ENCODE measurements at regions not wholly inside any gene's neighbourhood (a gene's known extent, or its start where the extent isn't known, plus 50 kb on each side); places are given as distances from the start of the nearest gene placed in this dataset.

DNA sequence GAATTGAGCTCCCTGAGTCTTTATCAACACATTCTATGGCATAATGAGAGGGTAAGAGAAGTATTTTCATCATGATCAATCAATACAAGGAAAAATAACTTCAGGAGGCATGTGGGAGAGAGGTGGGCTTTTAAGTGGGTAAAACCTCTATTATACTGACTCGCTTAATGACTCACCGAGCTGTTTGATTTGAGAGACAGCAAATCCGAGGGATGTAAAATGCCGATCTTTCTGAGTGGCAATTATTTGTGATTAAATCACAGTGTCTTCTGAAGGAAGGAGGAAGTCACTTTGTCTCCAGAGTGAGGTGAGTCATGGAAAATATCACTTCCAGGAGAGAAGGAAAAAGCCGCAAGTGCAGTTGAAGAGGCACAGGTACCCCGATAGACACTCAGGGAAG lies 320.4 kb downstream of the DRD1 start:
- no peaks in the 10 kb centered on the region for H3K36me3 ChIP-seq
- H3K27ac ChIP-seq, result no peak overlapping the region
- DNase-seq (ENCODE audit: low spot score), result no peak
- H3K27me3 ChIP-seq, result no peaks in the 10 kb centered on the region
- no peaks in the 10 kb centered on the region for H3K4me1 ChIP-seq
- H3K4me3 ChIP-seq, result no peak overlapping the region
- peaks cover 0 to 6% of the 10 kb centered on the region in 2 donors for H3K9me3 ChIP-seq
- no peak for TF ChIP-seq CTCF (IDR thresholded peaks at IDR 0.05)

GRCh38 chr5:175121457-175121856 lies 322.5 kb downstream of the DRD1 start:
- Histone ChIP-seq H3K9me3 (peaks cover 0 to 6% of the 10 kb centered on the region in 2 donors), H3K27ac (no peak overlapping the region), H3K27me3 (no peaks in the 10 kb centered on the region), H3K4me1 (no peaks in the 10 kb centered on the region), H3K4me3 (no peak overlapping the region), H3K36me3 (no peaks in the 10 kb centered on the region)
- DNase-seq (ENCODE audit: low spot score), result no peak
- no peak for TF ChIP-seq CTCF (IDR thresholded peaks at IDR 0.05)

GRCh38 chr5:175120412-175120811 lies 323.6 kb downstream of the DRD1 start:
- Histone ChIP-seq H3K4me1 (no peaks in the 10 kb centered on the region), H3K36me3 (no peaks in the 10 kb centered on the region), H3K27ac (no peak overlapping the region), H3K9me3 (peaks cover 0 to 6% of the 10 kb centered on the region in 2 donors), H3K4me3 (no peak overlapping the region), H3K27me3 (no peaks in the 10 kb centered on the region)
- DNase-seq (ENCODE audit: low spot score), result no peak
- no peak for TF ChIP-seq CTCF (IDR thresholded peaks at IDR 0.05)

- no peak for TF ChIP-seq CTCF (IDR thresholded peaks at IDR 0.05)
- H3K9me3 ChIP-seq, result peaks cover 0 to 6% of the 10 kb centered on the region in 2 donors
- H3K36me3 ChIP-seq, result no peaks in the 10 kb centered on the region
- DNase-seq (ENCODE audit: low spot score), result no peak
- H3K4me3 ChIP-seq, result no peak overlapping the region
- H3K27me3 ChIP-seq, result no peaks in the 10 kb centered on the region
- no peak overlapping the region for H3K27ac ChIP-seq
- no peaks in the 10 kb centered on the region for H3K4me1 ChIP-seq
Observed at GRCh38 chr5:175118700-175119309, 325.2 kb downstream of the DRD1 start.

DNA sequence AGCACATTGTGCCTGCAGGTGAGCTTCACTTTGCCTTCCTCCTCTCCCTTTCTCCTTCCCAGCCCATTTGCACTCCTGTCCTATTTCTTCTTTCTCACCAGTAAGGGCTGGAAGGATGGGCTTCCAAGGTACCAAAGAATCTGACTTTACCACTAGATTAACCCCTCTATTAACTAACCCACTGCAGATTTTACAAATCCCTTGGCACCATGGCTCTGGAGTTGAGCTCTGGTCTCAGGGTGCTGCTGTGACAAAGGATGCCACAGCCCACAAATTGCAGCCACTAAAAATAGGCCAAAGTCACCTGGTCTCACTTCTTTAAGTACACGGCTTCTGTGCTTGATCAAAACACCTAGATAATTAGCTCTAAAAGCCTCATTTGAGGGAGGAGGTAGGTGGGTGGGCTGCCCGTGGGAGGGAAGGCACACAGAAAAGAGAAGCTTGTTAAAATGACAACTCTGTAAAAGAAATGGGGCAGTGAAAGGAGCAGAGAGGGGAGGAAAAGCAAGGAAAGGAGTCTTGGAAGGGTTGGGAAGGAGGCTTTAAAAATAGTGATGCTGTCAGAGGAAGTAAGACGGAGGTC lies 327.4 kb downstream of the DRD1 start:
- H3K4me1 ChIP-seq, result no peaks in the 10 kb centered on the region
- no peak overlapping the region for H3K27ac ChIP-seq
- no peak for TF ChIP-seq CTCF (IDR thresholded peaks at IDR 0.05)
- H3K27me3 ChIP-seq, result no peaks in the 10 kb centered on the region
- no peak overlapping the region for H3K4me3 ChIP-seq
- no peaks in the 10 kb centered on the region for H3K36me3 ChIP-seq
- no peaks in the 10 kb centered on the region for H3K9me3 ChIP-seq
- DNase-seq (ENCODE audit: low spot score), result no peak

- no peak for TF ChIP-seq CTCF (IDR thresholded peaks at IDR 0.05)
Observed at GRCh38 chr5:175115831-175116230, 328.2 kb downstream of the DRD1 start.

More at GRCh38 chr5:175115831-175116230, 328.2 kb downstream of the DRD1 start:
- DNase-seq (ENCODE audit: low spot score), result no peak
- Histone ChIP-seq H3K27ac (no peak overlapping the region), H3K9me3 (no peaks in the 10 kb centered on the region), H3K27me3 (no peaks in the 10 kb centered on the region), H3K4me1 (no peaks in the 10 kb centered on the region), H3K36me3 (no peaks in the 10 kb centered on the region), H3K4me3 (no peak overlapping the region)
